Stimulated activated CD8-positive, alpha-beta memory T cell treated with anti-CD3 and anti-CD28 coated beads, Interleukin-12 subunit alpha, Interleukin-12 subunit beta, amount 100 ng/mL, for 4 hours (primary cell): ENCODE measurements at regions not wholly inside any gene's neighbourhood (a gene's known extent, or its start where the extent isn't known, plus 50 kb on each side); places are given as distances from the start of the nearest gene placed in this dataset.

Experiments used
- DNase-seq: peaks from one replicate; pipeline ENCODE4 v3.0.0-alpha.2; 2020; ENCODE audit warnings: low read depth

GRCh38 chr10:31644931-31645633 is 283.5 kb downstream of the ARHGAP12 start:
- no peak for DNase-seq

GRCh38 chr10:31642281-31642680 is 286.4 kb downstream of the ARHGAP12 start:
- DNase-seq, result no peak

- DNase-seq, result no peak
Measured at GRCh38 chr10:31635415-31636065, 293.1 kb downstream of the ARHGAP12 start.

- no peak for DNase-seq
Measured at GRCh38 chr10:31635009-31635408, 293.6 kb downstream of the ARHGAP12 start.

GRCh38 chr10:31630861-31631567 is 297.6 kb downstream of the ARHGAP12 start:
- no peak for DNase-seq

- DNase-seq, result no peak
Measured at GRCh38 chr10:31625566-31625965, 303.1 kb downstream of the ARHGAP12 start.

- DNase-seq, result no peak
Measured at GRCh38 chr10:31624611-31625010, 304.0 kb downstream of the ARHGAP12 start.

GRCh38 chr10:31623947-31624346 is 304.7 kb downstream of the ARHGAP12 start:
- no peak for DNase-seq

- DNase-seq, result no peak
Measured at GRCh38 chr10:31623466-31623865, 304.4 kb downstream of the ZEB1 start.

- no peak for DNase-seq
Measured at GRCh38 chr10:31622978-31623377, 304.0 kb downstream of the ZEB1 start.

GRCh38 chr10:31621733-31622132 is 302.7 kb downstream of the ZEB1 start:
- DNase-seq, result no peak

GRCh38 chr10:31620226-31621151 is 301.5 kb downstream of the ZEB1 start:
- DNase-seq, result no peak

GRCh38 chr10:31619531-31620061 is 300.6 kb downstream of the ZEB1 start:
- no peak for DNase-seq

- no peak for DNase-seq
Measured at GRCh38 chr10:31618541-31619291, 299.7 kb downstream of the ZEB1 start.

- no peak for DNase-seq
Measured at GRCh38 chr10:31617757-31618156, 298.7 kb downstream of the ZEB1 start.

- DNase-seq, result no peak
Measured at GRCh38 chr10:31617133-31617532, 298.1 kb downstream of the ZEB1 start.

GRCh38 chr10:31615129-31615528 is 296.1 kb downstream of the ZEB1 start:
- DNase-seq, result no peak

- DNase-seq, result no peak
Measured at GRCh38 chr10:31614611-31615010, 295.6 kb downstream of the ZEB1 start.

- no peak for DNase-seq
Measured at GRCh38 chr10:31612082-31612481, 293.1 kb downstream of the ZEB1 start.

GRCh38 chr10:31611161-31611560 is 292.1 kb downstream of the ZEB1 start:
- no peak for DNase-seq

- DNase-seq, result no peak
Measured at GRCh38 chr10:31607481-31607880, 288.5 kb downstream of the ZEB1 start.
